Osteoblast (primary cell): ENCODE measurements at regions not wholly inside any gene's neighbourhood (a gene's known extent, or its start where the extent isn't known, plus 50 kb on each side); places are given as distances from the start of the nearest gene placed in this dataset.

Source experiments
- DNase-seq: peaks from one replicate; pipeline ENCODE4 v3.0.0; 2011; ENCODE audit warnings: low spot score, mixed read lengths; ENCODE audit not compliant: insufficient read length; ENCODE audit errors: missing footprints
- H2AFZ ChIP-seq: 2 replicates; pipeline ENCODE4 v1.6.0; 2011; ENCODE audit warnings: mild to moderate bottlenecking, low read length
- H3K27ac ChIP-seq: 2 replicates; pipeline ENCODE4 v1.5.1; 2011; ENCODE audit warnings: mild to moderate bottlenecking, low read depth, low read length, moderate library complexity
- H3K27me3 ChIP-seq: 2 replicates; pipeline ENCODE4 v1.6.0; 2012; ENCODE audit warnings: mild to moderate bottlenecking, control low read depth, inconsistent platforms, low read length, moderate library complexity; ENCODE audit not compliant: insufficient read depth
- H3K36me3 ChIP-seq: 2 replicates; pipeline ENCODE4 v1.5.1; 2011; ENCODE audit warnings: mild to moderate bottlenecking, low read length, control low read depth, moderate library complexity; ENCODE audit not compliant: insufficient read depth
- H3K4me1 ChIP-seq: 2 replicates; pipeline ENCODE4 v1.5.1; 2011; ENCODE audit warnings: mild to moderate bottlenecking, low read length, control low read depth, moderate library complexity; ENCODE audit not compliant: insufficient read depth
- H3K4me2 ChIP-seq: 2 replicates; pipeline ENCODE4 v1.6.0; 2011; ENCODE audit warnings: mild to moderate bottlenecking, low read length; ENCODE audit not compliant: insufficient read depth
- H3K4me3 ChIP-seq: fragments of 200-600 bp; sonication (generic); 3 replicates; pipeline ENCODE4 v1.5.1; 2012; ENCODE audit warnings: mild to moderate bottlenecking, low read length, inconsistent platforms; ENCODE audit not compliant: insufficient read depth
- H3K79me2 ChIP-seq: 2 replicates; pipeline ENCODE4 v1.6.0; 2012; ENCODE audit warnings: mild to moderate bottlenecking, low read length, control low read depth, inconsistent platforms; ENCODE audit not compliant: insufficient read depth
- H3K9me3 ChIP-seq: 2 replicates; pipeline ENCODE4 v1.5.1; 2011; ENCODE audit warnings: low read depth, low read length, control low read depth
- H4K20me1 ChIP-seq: 2 replicates; pipeline ENCODE4 v1.6.0; 2012; ENCODE audit warnings: mild to moderate bottlenecking, low read length, control low read depth; ENCODE audit not compliant: insufficient read depth
- TF ChIP-seq, protein P1 (sequence below): IDR thresholded peaks from 2 replicates; pipeline ENCODE4 v1.5.1; 2011; ENCODE audit warnings: mild to moderate bottlenecking, low read depth, low read length, moderate library complexity; ENCODE audit errors: extremely low read depth

DNA sequence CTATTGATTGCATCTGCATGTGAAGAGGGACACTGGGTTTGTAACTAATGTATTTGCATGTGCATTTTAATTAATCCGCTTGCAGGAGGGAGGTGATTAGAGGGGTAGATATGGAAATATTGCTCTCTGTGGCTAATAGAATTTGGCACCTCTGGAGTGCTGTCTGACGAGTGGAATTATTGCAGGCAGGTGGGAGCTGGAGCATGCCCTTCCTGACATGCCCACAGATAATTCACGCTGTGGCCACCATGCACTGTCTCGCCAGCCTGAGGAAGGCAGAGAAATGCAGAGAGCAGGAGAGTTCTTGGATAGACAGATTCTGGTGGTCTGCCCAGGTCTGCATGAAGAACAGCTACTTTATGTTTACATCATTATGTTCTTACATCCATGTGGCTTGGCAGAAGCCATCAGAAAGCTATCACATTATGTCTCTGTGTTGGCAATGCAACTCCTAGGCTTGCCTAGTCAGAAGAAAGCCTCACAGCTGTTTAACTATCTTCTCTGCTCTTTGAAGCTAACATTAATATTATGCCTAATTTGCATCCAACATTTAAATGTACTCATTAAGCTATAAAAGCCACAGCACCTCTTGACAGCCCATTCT is 89.4 kb upstream of the DRD2 start:
- Histone ChIP-seq H2AFZ (no peak overlapping the region), H3K79me2 (no peaks in the 10 kb centered on the region), H3K36me3 (no peaks in the 10 kb centered on the region), H3K4me1 (no peaks in the 10 kb centered on the region), H4K20me1 (no peaks in the 10 kb centered on the region), H3K4me3 (no peak overlapping the region), H3K9me3 (no peaks in the 10 kb centered on the region), H3K27me3 (peaks cover 49% of the 10 kb centered on the region), H3K4me2 (no peak overlapping the region), H3K27ac (no peak overlapping the region)
- DNase-seq: no peak
- TF ChIP-seq, protein P1, sequence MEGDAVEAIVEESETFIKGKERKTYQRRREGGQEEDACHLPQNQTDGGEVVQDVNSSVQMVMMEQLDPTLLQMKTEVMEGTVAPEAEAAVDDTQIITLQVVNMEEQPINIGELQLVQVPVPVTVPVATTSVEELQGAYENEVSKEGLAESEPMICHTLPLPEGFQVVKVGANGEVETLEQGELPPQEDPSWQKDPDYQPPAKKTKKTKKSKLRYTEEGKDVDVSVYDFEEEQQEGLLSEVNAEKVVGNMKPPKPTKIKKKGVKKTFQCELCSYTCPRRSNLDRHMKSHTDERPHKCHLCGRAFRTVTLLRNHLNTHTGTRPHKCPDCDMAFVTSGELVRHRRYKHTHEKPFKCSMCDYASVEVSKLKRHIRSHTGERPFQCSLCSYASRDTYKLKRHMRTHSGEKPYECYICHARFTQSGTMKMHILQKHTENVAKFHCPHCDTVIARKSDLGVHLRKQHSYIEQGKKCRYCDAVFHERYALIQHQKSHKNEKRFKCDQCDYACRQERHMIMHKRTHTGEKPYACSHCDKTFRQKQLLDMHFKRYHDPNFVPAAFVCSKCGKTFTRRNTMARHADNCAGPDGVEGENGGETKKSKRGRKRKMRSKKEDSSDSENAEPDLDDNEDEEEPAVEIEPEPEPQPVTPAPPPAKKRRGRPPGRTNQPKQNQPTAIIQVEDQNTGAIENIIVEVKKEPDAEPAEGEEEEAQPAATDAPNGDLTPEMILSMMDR: no peak

DNA sequence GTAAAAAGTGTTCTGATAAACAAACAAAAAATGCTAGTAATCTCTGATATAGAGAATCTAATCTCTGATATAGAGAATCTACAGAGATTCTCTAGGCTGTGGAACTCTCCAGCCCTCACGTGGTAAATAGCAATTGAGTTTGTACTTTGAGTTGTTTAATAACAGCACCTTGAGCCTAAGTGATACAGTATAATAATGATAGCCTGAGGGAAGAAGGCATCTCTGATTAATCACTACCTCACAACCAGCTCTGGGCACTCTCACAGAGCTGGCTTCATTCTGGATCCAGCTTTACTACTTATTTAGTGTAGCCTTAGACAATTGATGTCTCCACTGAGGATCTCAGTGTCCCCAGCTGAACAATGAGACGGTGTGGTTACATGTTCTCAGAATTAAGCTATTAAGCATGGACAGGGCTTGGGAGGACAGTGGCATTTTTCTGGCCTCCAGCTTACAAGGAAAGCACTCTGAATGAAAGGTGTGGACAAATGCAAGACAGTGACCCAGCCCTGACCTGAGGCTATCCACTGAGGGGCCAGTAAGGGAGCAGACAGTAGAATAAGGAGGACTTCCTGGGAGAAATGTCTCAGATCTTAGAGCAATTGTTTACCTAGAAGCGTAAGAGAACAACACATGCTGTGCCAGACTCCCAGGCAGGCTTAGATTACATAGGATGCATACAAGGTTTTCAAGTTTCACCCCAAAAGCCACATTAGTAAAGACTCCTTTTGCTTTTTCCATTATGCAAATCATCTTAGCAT is 88.7 kb upstream of the DRD2 start:
- Histone ChIP-seq H3K27me3 (peaks cover 49% of the 10 kb centered on the region), H3K4me1 (no peaks in the 10 kb centered on the region), H3K27ac (no peak overlapping the region), H3K4me3 (no peak overlapping the region), H3K4me2 (no peak overlapping the region), H3K36me3 (no peaks in the 10 kb centered on the region), H3K9me3 (no peaks in the 10 kb centered on the region), H3K79me2 (no peaks in the 10 kb centered on the region), H4K20me1 (no peaks in the 10 kb centered on the region), H2AFZ (no peak overlapping the region)
- DNase-seq: no peak
- TF ChIP-seq, protein P1: no peak

DNA sequence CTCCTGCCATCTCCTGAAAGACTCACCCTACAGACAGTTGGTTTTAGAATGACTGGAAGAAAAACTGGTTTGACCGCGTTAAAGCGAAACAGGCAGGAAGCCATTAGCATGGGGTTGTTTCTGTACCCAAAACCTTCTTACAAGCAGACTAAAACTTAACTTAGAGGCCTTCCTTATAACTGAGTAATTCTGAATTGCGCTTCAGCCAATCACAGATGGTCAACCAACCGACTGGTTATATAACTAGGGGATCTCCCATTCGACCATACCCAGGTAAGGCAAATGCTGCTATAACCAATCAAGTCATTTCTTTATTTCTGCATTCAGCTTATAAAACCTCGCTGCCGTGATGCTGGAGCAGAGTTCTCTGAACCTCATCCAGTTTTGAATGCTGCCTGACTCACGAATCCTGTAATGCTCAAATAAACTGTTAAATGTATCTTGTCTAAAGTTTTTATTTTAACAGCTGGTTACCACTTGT is 87.8 kb upstream of the DRD2 start:
- H3K4me3 ChIP-seq: no peak overlapping the region
- no peak overlapping the region for H3K27ac ChIP-seq
- H3K27me3 ChIP-seq: peaks cover 49% of the 10 kb centered on the region
- no peak for DNase-seq
- TF ChIP-seq, protein P1: no peak
- no peaks in the 10 kb centered on the region for H4K20me1 ChIP-seq
- H3K4me1 ChIP-seq: no peaks in the 10 kb centered on the region
- no peak overlapping the region for H3K4me2 ChIP-seq
- no peaks in the 10 kb centered on the region for H3K79me2 ChIP-seq
- no peaks in the 10 kb centered on the region for H3K36me3 ChIP-seq
- no peaks in the 10 kb centered on the region for H3K9me3 ChIP-seq
- H2AFZ ChIP-seq: no peak overlapping the region

DNA sequence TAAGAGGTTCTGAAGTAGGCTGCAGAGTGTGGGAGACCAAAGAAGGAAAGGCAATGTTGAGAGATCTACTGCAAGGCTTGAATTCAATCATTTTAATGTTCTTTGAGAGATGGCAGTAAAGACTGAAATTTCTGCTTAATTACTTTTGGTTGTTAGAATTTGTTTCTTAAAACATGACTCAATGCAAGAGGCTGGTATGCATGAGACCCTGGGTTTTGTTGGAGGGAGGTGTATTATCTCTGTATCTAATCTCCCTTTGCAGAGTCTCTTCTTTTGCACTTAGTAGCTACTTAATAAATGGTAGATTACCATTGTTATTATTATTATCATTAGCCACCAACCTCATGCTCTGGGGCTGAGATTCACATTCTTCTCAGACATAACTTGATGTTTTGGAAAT is 87.4 kb upstream of the DRD2 start:
- TF ChIP-seq, protein P1: no peak
- H3K4me2 ChIP-seq: no peak overlapping the region
- H3K27ac ChIP-seq: no peak overlapping the region
- H3K4me1 ChIP-seq: no peaks in the 10 kb centered on the region
- H3K36me3 ChIP-seq: no peaks in the 10 kb centered on the region
- H3K9me3 ChIP-seq: no peaks in the 10 kb centered on the region
- no peak overlapping the region for H2AFZ ChIP-seq
- peaks cover 45% of the 10 kb centered on the region for H3K27me3 ChIP-seq
- H4K20me1 ChIP-seq: no peaks in the 10 kb centered on the region
- DNase-seq: no peak
- H3K4me3 ChIP-seq: no peak overlapping the region
- H3K79me2 ChIP-seq: no peaks in the 10 kb centered on the region
